NCI-H748 (cell line): ENCODE measurements at regions not wholly inside any gene's neighbourhood (a gene's known extent, or its start where the extent isn't known, plus 50 kb on each side); places are given as distances from the start of the nearest gene placed in this dataset.
A peak's percentile ranks its signal among the peaks of the same experiment; 100 is the strongest.
"Not testable (repeated sequence)": the region's sequence is repeated elsewhere in the genome, so short reads cannot be mapped to it uniquely, and the experiment has no call there.

Experiments
- DNase-seq: peaks from one replicate; lab custom pipeline; 2025; ENCODE audit not compliant: unreplicated experiment; lab: John Stamatoyannopoulos, UW

DNA sequence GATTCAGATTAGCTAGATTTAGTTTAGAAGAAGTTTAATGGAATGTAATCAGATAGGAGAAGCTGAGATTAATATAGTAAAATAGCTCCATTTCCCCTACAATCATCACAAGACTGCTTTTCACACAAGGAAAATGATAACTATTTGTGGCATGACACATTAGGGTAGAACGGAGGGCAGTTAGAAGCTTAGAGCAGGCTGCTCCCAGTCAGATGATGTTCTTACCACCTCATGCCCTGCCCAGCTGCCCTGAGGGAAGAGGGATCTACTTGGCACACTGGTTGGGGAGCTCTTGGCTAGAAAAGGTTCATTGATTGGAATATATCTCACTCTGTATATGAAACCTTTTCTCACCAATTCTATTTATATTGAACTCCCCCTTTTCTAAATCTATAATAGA lies 180.7 kb upstream of the IL15 start:
- DNase-seq, result no peak

DNA sequence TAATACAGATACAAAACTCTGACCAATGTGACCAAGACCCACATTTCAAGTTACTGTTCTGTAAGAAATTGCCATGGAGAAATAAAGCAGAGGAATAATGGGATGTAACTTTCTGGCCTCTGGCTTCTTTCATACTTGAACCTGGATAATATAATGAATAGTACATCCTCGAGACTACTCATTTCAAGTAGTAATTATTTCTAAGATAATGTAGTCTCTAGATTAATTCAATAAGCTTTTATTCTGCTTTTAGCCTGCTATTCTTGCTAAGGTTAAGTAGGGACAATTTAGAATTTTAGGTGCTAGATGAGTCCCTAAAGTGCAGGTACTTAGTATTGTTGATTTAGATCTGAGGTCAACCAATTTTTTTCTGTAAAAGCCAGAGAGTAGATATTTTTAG lies 178.7 kb upstream of the IL15 start:
- no peak for DNase-seq

DNA sequence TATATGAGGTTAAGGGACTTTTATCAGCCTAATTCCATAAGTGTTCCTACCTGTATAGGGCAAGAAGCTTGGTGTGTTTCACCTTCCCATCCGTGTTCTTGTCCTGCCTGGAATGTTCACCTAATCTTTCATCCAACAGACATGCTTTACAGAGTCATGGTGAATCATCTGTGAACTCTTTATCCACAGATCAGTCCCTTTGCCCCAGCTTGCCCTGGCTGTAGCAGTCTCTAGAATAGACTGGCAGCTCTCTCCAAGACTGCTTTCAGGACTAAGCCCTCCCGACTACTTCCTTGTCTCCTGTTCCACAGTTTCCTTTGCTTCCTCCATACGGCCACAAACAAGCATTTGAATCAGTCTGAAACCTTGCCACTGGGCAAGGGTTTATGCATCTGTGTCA lies 177.9 kb upstream of the IL15 start:
- DNase-seq, result no peak

DNA sequence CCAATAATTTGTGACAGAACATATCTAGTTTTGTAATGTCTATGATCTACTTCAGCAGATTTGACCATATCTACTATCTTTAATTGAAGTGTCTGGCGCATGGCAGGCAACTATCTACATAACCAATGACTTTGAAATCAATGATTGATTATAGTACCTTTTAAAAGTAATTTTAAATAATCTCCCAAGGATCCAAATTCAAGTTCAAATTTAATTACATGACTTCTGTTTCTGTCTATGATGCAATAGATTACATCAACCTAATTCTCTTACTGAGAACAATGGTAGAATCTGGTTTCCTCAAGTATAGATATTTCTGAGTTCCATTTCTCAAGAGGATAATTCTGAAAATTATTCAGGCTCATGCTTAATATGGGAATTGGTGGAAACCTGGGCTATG lies 177.4 kb upstream of the IL15 start:
- DNase-seq, result no peak

DNA sequence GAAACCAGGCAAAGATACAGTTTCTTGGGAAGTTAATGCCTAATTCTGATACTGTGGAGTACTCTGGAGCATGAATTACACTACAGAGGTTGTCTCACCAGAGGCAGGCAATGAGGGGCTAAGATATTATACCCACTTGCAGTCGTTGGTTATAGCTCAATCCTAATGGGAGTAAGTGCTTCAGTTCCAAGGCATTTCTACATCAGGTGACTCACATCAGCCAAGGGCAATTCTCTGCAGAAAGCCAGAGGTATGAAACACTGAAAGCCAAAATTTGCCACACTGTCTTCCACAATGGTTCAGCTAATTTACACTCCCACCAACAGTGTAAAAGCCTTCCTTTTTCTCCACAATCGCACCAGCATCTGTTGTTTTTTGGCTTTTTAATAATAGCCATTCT lies 174.0 kb upstream of the IL15 start:
- no peak for DNase-seq

DNA sequence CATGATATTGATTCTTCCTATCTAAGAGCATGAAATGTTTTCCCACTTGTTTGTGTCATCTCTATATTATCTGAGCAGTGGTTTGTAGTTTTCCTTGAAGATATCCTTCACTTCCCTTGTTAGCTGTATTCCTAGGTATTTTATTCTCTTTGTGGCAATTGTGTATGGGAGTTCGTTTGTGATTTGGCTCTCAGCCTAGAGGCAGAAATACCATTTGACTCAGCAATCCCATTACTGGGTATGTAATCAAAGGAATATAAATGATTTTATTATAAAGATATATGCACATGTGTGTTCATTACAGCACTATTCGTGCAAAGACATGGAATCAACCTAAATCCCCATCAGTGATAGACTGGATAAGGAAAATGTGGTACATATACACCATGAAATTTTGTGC lies 172.7 kb upstream of the IL15 start:
- DNase-seq, result no peak

DNA sequence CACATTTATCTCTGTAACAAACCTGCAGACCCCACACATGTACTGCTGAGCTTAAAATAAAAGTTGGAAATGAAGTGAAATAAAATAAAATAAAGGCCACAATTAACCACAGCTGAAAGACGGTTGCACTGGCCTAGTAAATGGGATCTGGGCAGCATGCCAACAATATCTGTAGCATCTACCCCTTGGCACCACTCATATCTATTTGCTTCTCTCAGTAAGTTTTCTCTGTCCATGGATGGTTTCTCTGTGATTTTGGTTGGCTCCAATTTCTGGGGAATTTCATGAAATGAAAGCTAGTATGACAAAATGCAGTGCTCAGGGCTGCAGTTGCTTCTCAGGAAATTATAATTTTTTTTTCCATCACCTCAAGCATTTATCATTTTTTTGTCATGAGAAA lies 172.0 kb upstream of the IL15 start:
- DNase-seq, result peak; percentile 69

DNA sequence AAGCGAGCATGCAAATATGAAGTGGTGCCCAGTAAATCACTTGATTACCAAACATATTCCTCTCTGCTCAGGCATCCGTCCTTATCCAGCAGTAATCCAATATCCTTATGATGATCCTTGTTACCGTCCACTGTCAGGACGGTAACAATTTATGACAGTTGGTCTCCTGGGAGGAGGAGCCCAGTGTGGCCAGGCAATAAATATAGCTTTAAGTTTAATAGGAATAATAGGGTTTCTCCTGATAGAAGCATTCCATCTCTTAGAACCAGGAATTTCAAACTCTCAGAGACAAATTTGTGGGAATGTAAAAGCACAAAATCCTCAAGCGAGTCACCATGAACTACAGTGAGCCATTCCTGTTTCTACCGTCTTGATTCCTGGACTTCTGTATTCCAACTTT lies 171.2 kb upstream of the IL15 start:
- no peak for DNase-seq

DNA sequence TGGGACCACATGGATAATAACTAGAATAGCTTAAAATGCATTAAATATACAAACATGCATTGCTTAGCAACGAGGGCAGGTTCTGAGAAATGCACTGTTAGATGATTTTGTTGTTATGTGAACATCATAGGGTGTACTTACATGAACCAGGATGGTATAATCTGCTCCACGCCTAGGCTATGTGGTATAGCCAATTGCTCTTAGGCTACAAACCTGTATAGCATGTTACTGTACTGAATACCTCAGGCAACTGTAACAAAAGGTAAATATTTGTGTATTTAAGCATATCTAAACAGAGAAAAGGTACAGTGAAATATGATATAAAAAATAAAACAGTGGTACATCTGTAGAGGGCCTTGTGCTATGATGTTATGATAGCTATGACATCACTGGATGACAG lies 169.2 kb upstream of the IL15 start:
- no peak for DNase-seq

DNA sequence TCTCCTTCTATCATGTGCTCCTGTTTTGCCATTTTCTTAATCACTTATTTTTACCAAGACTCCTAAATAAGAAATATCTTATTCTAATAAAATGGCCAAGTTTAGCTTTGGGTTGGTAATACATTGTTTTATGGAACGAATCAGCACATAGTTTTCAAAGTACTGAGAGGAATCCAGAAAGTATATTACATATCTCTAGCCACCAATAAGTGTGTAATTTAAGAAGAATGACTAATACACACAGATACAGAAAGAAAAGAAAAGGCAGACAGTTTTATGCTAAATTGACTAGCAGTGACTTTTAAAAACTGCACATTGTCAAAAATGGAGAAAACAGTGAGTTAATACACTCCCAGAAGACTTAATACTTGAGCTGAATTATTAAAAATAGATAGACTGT lies 167.0 kb upstream of the IL15 start:
- no peak for DNase-seq

DNA sequence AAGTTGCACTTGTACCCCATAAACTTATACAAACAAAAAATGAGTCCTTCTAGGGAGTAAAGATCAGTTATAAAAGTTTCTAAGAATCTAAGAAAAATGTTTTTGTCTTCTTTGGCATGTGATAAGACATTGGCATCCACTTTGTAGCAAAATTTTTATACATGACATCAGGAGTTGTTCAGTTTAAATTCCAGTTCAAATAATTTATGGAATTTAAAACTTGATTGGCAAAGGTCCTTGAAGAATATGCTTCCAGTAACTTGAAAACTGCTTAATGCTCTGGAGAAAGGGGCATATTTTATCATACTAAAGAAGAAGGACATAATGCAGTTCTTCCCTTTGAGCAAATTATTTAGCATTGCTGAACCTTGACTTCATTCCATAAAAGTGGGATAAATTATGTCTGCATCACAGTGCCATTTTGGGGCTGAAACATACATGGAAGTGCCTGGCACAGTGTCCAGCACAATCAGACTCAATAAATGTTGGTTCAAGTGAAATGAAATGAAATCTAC lies 163.3 kb upstream of the IL15 start:
- no peak for DNase-seq

DNA sequence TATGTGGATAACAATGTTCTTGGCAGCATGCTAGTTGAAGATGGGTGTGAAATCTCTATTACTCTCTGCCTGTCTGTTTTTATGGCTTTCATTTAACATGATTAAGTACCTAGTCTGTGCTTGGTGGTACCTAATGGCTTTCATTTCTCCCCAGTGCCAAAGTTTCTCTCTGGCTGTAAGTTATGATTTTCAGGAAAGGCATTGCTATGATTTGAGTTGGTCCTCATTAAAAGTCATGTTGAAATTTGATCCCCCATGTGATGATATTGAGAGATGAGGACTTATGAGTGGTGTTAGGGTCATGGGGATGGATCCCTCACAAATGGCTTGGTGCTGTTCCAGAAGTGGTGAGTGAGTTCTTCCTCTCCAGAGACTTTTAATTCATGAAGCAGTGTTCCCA lies 162.4 kb upstream of the IL15 start:
- no peak for DNase-seq

DNA sequence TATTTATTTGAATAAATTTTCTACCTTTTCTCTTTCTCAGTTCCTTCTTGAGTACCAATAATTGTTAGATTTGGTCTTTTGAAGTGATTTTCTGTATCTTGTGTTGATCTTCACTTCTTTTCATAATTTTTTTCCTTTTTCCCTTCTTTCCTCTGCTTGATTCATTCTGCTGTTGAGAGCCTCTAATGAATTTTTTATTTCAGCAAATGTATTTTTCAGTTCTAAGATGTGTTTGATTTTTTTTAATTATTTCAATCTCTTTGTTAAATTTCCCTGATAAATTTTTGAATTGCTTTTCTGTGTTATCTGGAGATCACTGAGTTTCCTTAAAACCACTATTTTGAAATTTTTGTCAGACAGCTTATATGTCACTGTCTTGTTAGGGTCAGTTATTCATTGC lies 155.4 kb upstream of the IL15 start:
- no peak for DNase-seq

DNA sequence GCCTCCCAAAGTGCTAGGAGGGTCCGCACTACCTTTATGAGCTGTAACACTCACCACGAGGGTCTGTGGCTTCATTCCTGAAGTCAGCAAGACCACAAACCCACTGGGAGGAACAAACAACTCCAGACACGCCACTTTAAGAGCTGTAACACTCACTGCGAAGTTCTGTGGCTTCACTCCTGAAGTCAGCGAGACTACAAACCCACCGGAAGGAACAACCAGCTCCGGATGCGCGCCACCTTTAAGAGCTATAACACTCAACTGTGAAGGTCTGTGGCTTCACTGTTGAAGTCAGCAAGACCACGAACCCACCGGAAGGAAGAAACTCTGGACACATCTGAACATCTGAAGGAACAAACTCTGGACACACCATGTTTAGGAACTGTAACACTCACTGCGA lies 152.1 kb upstream of the IL15 start:
- not testable (repeated sequence) for DNase-seq

DNA sequence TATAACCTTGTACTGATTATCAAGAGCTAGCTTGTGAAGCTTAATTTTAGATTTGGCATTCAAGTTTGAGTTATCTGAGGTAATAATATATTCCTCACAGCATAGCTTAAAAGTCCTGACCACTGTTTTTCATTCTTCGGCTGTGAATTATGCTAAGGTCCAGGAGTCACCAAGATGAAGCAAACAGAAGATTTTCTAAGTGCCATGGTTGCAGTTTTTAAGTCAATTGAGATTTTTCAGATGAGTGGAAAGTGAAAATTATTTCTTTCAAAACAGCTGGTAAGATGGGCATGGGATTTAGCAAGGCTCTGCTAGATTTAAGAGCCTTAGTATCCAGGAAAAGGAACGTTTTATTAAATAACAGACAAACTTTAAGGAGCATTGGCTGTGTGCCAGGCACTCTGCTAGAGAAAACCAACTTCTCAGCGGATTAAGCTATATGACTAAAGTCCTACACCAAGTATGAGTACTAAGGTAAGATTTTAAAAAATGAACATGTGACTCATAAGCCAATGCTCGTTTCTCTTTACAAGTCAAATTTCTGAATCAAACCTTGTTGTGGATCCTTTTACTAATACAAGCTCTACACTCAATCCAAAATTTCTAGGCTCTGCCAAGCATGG lies 149.9 kb upstream of the IL15 start:
- DNase-seq, result no peak

DNA sequence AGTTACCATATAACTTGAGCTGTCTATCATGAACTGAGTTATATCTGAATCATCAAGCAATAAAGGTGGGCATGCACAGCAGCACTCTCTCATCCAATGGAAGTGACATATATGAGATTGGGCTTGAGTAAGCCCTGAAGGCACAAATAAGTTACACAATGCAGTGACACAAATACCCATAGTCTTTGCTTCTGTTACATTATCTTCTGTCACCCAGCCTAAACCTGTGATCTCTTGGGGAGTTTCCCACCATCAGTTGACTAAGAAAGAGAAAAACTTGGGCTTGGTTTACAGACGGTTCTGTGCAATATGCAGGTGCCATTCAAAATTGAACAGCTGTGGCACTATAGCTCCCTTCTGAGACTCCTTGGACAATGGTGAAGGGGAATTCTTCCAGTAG lies 138.8 kb upstream of the IL15 start:
- no peak for DNase-seq

DNA sequence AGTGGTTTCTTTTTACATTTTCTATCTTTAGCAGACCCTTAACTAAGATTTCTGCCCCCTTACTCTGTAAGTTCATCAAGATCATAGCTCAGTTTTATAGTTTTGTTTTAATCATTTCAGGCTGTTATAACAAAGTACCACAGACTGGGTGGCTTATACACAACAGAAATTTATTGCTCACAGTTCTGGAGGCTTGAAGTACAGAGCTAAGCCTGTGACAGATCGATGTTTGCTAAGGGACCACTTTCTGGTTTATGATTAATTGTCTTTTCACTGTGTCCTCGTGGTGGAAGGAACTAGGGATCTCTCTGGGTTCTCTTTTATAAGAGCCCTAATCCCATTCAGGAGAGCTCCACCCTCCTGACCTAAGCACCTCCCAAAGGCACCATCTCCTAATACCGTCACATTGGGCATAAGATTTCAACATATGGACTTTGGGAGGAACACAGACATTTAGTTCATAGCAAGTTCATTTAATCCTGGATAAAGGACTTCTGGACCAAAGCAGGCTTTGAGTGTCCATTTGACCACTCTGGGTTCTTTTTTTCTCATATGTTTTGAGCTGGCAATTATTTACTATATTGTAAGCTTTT lies 137.0 kb upstream of the IL15 start:
- no peak for DNase-seq

DNA sequence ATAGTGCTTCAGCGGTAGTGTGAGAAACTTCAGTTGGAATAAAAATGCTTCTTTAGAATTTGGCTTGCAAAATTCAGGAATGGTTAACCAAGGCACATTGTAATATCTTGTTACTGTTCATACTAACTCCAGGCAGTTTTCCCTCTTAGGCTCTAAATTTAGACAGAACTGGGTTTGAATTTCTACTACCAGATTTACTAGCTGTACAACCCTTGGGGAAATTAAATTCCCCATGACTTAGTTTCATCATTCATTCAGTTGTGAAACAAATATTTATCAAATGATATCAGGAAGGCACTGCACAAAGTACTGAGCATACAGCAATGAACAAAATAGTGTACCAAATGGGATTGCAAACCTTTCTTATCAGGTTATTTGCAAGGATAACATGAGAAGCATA lies 135.0 kb upstream of the IL15 start:
- DNase-seq, result no peak

DNA sequence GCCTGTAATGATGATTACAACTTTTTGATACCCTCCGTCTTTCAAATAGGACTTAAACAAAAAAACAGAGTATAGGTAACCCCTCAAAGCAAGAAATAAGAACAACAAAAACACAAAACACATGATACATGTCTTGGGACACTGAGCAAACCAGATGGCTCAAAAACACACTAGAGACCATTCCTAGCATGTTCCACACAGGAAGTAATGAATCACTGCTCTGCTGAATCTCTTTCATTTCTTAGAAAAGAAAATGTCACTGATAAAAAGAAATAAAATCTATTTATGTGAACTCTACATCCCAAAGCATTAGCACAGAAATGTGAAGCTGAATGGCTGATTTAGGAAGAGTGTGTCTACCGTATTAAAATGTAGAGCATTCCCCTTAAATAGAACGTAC lies 134.5 kb upstream of the IL15 start:
- DNase-seq, result no peak

DNA sequence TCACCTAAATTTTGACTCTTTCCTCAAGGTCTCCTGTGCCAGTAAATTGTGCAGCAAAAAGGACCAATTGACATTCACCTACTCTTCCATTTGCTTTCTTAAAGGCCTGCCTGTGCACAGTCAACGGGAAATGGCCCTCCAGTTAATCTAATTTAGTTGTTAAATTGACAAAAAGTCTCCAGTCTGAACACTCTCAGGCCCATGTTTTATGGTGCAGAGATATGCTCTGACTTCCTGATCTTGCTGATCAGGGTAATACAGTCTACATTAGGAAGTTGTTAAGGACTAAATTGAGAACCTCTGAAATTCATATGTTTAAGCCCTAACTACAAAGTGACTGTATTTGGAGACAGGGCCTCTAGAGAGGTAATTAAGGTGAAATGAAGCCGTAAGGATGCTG lies 133.6 kb upstream of the IL15 start:
- no peak for DNase-seq

DNA sequence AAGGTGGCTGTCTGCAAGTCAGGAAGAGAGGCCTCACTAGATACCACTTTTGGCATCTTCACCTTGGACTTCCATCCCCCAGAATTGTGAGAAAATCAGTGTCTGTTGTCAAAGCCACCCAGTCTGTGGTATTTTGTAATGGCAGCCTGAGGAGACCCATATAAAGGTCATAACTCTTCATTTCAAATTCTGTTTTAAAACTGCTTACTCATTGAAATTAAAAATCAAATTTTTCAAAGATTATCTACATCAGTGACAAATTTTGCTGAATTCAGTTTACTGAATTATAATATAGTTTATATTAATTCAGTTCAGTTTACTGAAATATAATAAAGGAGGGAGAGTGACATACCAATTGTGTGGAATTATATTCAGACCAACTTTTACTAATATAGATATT lies 133.1 kb upstream of the IL15 start:
- no peak for DNase-seq

DNA sequence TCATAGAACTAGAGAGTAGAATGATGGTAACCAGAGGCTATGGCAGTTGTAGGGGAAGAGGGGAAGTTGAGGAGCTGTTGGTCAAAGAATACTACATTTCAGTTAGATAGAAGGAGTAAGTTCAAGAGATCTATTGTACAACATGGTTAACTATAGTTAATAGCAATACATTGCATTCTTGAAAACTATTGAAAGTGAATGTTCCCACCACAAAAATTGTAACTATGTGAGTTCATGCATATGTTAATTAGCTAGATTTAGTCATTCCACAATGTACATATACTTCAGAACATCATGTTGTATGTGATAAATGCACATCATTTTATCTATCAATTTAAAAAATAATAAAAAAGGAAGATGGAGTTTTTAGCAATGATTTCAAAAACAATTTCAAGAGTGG lies 125.3 kb upstream of the IL15 start:
- no peak for DNase-seq

DNA sequence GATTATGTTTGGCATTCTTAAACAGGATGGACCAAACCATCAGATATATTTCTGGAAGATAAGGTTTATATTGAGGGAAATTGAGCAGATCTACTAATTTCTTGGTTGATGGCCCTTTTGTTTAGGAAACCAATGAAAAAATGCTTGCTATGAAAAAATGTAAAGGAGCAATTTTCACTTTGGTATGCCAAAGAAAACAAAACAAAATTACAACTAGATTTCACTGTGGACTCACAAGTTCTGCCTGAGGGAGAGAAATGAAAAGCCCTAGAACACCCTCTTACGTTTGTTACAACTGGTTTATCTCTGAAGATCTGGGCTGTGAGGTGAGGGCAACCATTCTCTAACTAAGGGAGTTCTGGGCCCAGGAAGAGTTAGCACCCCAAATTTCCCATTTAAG lies 122.5 kb upstream of the IL15 start:
- DNase-seq, result no peak
